Hematopoietic multipotent progenitor cell treated with erythropoietin and hydrocortisone succinate and interleukin-3 and kit ligand, for 17 days (in vitro differentiated cells): ENCODE measurements at regions not wholly inside any gene's neighbourhood (a gene's known extent, or its start where the extent isn't known, plus 50 kb on each side); places are given as distances from the start of the nearest gene placed in this dataset.
"Not testable (repeated sequence)": the region's sequence is repeated elsewhere in the genome, so short reads cannot be mapped to it uniquely, and the experiment has no call there.

ENCODE experiments used
- DNase-seq: peaks from one replicate; pipeline ENCODE4 v3.0.0-alpha.2; 2015; ENCODE audit warnings: low spot score

GRCh38 chr16:22653876-22654275 lies 143.2 kb downstream of the NPIPB5 start:
- no peak for DNase-seq

- DNase-seq, result not testable (repeated sequence)
These were observed 145.9 kb downstream of the NPIPB5 start for GRCh38 chr16:22656573-22656972.

- no peak for DNase-seq
These were observed 149.2 kb downstream of the NPIPB5 start for GRCh38 chr16:22659933-22660332.

GRCh38 chr16:22660441-22661160 lies 149.9 kb downstream of the NPIPB5 start:
- DNase-seq, result no peak

GRCh38 chr16:22661161-22661647 lies 150.5 kb downstream of the NPIPB5 start:
- no peak for DNase-seq

GRCh38 chr16:22662958-22663357 lies 151.0 kb upstream of the HS3ST2 start:
- not testable (repeated sequence) for DNase-seq

GRCh38 chr16:22663389-22664064 lies 150.4 kb upstream of the HS3ST2 start:
- no peak for DNase-seq

GRCh38 chr16:22664132-22664531 lies 149.8 kb upstream of the HS3ST2 start:
- DNase-seq, result no peak

GRCh38 chr16:22664561-22664997 lies 149.4 kb upstream of the HS3ST2 start:
- DNase-seq, result no peak

GRCh38 chr16:22665048-22665797 lies 148.7 kb upstream of the HS3ST2 start:
- DNase-seq, result no peak

- no peak for DNase-seq
These were observed 148.2 kb upstream of the HS3ST2 start for GRCh38 chr16:22665803-22666202.

- DNase-seq, result no peak
These were observed 145.6 kb upstream of the HS3ST2 start for GRCh38 chr16:22668318-22668717.

- DNase-seq, result no peak
These were observed 143.9 kb upstream of the HS3ST2 start for GRCh38 chr16:22670044-22670536.

- peak; percentile 33 for DNase-seq
These were observed 143.4 kb upstream of the HS3ST2 start for GRCh38 chr16:22670551-22671041.

GRCh38 chr16:22671301-22672076 lies 142.5 kb upstream of the HS3ST2 start:
- no peak for DNase-seq

- no peak for DNase-seq
These were observed 141.1 kb upstream of the HS3ST2 start for GRCh38 chr16:22672830-22673210.

- no peak for DNase-seq
These were observed 140.5 kb upstream of the HS3ST2 start for GRCh38 chr16:22673421-22673831.

- no peak for DNase-seq
These were observed 139.2 kb upstream of the HS3ST2 start for GRCh38 chr16:22674832-22675191.

GRCh38 chr16:22675745-22676540 lies 138.0 kb upstream of the HS3ST2 start:
- no peak for DNase-seq

GRCh38 chr16:22677024-22677830 lies 136.7 kb upstream of the HS3ST2 start:
- DNase-seq, result no peak
